Keratinocyte (primary cell): ENCODE measurements at regions not wholly inside any gene's neighbourhood (a gene's known extent, or its start where the extent isn't known, plus 50 kb on each side); places are given as distances from the start of the nearest gene placed in this dataset.

Experiments used
- DNase-seq: peaks from one replicate; pipeline ENCODE4 v3.0.0-alpha.2; 2011; ENCODE audit warnings: low read depth, missing footprints, low spot score
- FAIRE-seq: peaks from 2 replicates; lab custom pipeline; 2011; peaks lifted over from hg19 to GRCh38; lab: Jason Lieb, UNC
- H2AFZ ChIP-seq: 2 replicates; pipeline ENCODE4 v1.6.0; 2012; ENCODE audit warnings: low read length, control low read depth, inconsistent platforms; ENCODE audit not compliant: control insufficient read depth
- H3K27ac ChIP-seq: 2 replicates; pipeline ENCODE4 v1.5.1; 2011; ENCODE audit warnings: low read length; ENCODE audit not compliant: control insufficient read depth, insufficient read depth
- H3K27me3 ChIP-seq: 3 replicates; pipeline ENCODE4 v1.6.0; 2011; ENCODE audit warnings: low read length; ENCODE audit not compliant: control insufficient read depth, insufficient read depth; ENCODE audit errors: extremely low read depth
- H3K36me3 ChIP-seq, 2 experiments: 2 replicates in 1 of 2; 3 replicates in 1 of 2; pipeline ENCODE4 v1.5.1; 2011; ENCODE audit warnings: low read length in 2 of 2, mild to moderate bottlenecking in 1 of 2; ENCODE audit not compliant: control insufficient read depth in 2 of 2, insufficient read depth in 2 of 2; ENCODE audit errors: extremely low read depth in 1 of 2
- H3K4me1 ChIP-seq: 3 replicates; pipeline ENCODE4 v1.5.1; 2011; ENCODE audit warnings: low read length; ENCODE audit not compliant: control insufficient read depth, insufficient read depth; ENCODE audit errors: extremely low read depth
- H3K4me2 ChIP-seq: 3 replicates; pipeline ENCODE4 v1.6.0; 2011; ENCODE audit warnings: low read depth, low read length; ENCODE audit not compliant: control insufficient read depth, insufficient read depth; ENCODE audit errors: extremely low read depth
- H3K4me3 ChIP-seq, 3 experiments: fragments of 200-600 bp in 1 of 3; sonication (generic) in 1 of 3; 2 replicates in 2 of 3; 3 replicates in 1 of 3; pipeline ENCODE4 v1.5.1; 2011 to 2016; ENCODE audit warnings: low read length in 3 of 3, mild to moderate bottlenecking in 3 of 3, control low read depth in 2 of 3, inconsistent platforms in 1 of 3, low read depth in 1 of 3, mixed read lengths in 1 of 3, mixed run types in 1 of 3, moderate library complexity in 1 of 3; ENCODE audit not compliant: control insufficient read depth in 2 of 3, insufficient read depth in 2 of 3; ENCODE audit errors: extremely low read depth in 1 of 3
- H3K79me2 ChIP-seq: 2 replicates; pipeline ENCODE4 v1.6.0; 2012; ENCODE audit warnings: low read length; ENCODE audit not compliant: control insufficient read depth, insufficient read depth
- H3K9ac ChIP-seq: 3 replicates; pipeline ENCODE4 v1.6.0; 2011; ENCODE audit warnings: low read length; ENCODE audit not compliant: control insufficient read depth, insufficient read depth; ENCODE audit errors: extremely low read depth
- H3K9me1 ChIP-seq: 3 replicates; pipeline ENCODE4 v1.6.0; 2011; ENCODE audit warnings: low read length; ENCODE audit not compliant: control insufficient read depth, insufficient read depth; ENCODE audit errors: extremely low read depth
- H3K9me3 ChIP-seq: 2 replicates; pipeline ENCODE4 v1.5.1; 2012; ENCODE audit warnings: low read depth, low read length; ENCODE audit not compliant: control insufficient read depth
- H4K20me1 ChIP-seq: 3 replicates; pipeline ENCODE4 v1.6.0; 2011; ENCODE audit warnings: low read length; ENCODE audit not compliant: control insufficient read depth, insufficient read depth; ENCODE audit errors: extremely low read depth
- CTCF ChIP-seq, 3 experiments: IDR thresholded peaks in 1 of 3; conservative IDR thresholded peaks in 1 of 3; optimal IDR thresholded peaks in 1 of 3; 2 replicates in 2 of 3; 3 replicates in 1 of 3; pipeline versions ENCODE3 to v1.5.1; 2011; ENCODE audit warnings: low read length in 3 of 3, mild to moderate bottlenecking in 3 of 3, moderate library complexity in 2 of 3, control low read depth in 1 of 3, inconsistent platforms in 1 of 3; ENCODE audit not compliant: insufficient read depth in 2 of 3; ENCODE audit errors: extremely low read depth in 1 of 3
- EZH2 ChIP-seq: IDR thresholded peaks from one replicate; pipeline ENCODE4 v1.6.1; 2012; ENCODE audit warnings: inconsistent platforms, mild to moderate bottlenecking, low read length, moderate library complexity
- dilution Hi-C: fragments of 300-500 bp; cut with MboI; formaldehyde crosslinking; loops from one replicate; pipeline ENCODE4 v1.7.0; 2020; ENCODE audit warnings: low sequenced_read_pairs; ENCODE audit not compliant: extremely low pct_ligation_motif_present

GRCh38 chr7:55303220-55303619, 61.9 kb upstream of the LANCL2 start:
- Histone ChIP-seq H3K4me1 (no peaks in the 10 kb centered on the region), H2AFZ (no peak overlapping the region), H3K9me1 (no peaks in the 10 kb centered on the region), H3K4me3 (no peak overlapping the region), H3K79me2 (no peaks in the 10 kb centered on the region), H4K20me1 (no peaks in the 10 kb centered on the region), H3K27me3 (peaks cover 8% of the 10 kb centered on the region), H3K36me3 (no peaks in the 10 kb centered on the region), H3K4me2 (no peak overlapping the region), H3K27ac (no peak overlapping the region), H3K9me3 (no peaks in the 10 kb centered on the region), H3K9ac (no peak overlapping the region)
- dilution Hi-C loops: no loop called here
- no peak for TF ChIP-seq CTCF (optimal IDR thresholded peaks at IDR 0.05 in 1 of 3, IDR thresholded peaks at IDR 0.05 in 1 of 3, conservative IDR thresholded peaks at IDR 0.05 in 1 of 3; ENCODE audit: extremely low read depth in 1 of 3, insufficient read depth in 2 of 3, low read length in 3 of 3)
- FAIRE-seq (no peak), DNase-seq (no peak)

DNA sequence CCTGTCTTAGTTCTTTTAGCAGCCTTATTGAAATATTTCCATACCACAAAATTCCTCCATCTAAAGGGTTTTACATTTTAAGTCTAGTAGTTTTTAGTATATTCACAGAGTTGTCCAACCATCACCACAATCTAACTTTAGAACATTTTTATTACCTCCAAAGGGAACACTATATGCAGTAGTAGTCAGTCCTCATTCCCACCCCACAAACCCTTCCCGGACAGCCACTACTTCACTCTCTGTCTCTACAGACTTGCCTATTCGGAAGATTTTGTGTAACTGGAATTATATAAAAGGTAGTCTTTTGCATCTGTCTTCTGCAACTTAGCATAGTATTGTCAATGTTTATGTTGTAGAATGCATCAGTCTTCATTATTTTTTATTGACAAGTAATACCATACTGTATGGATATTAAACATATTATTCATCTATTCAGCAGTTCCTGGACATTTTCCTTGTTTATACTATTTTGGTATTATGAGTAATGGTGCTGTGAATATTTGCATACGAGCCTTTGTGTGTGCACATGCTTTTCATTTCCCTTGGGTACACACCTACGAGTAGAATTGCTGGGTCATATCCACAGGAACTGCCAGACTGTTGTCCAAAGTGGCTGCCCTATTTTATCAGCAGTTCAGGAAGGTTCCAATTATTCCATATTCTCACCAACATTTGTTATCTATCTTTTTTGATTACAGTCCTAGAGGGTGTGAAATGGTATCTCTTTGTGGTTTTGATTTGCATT, 60.9 kb upstream of the LANCL2 start:
- Histone ChIP-seq H3K4me3 (no peak overlapping the region), H3K36me3 (no peaks in the 10 kb centered on the region), H3K9ac (no peak overlapping the region), H3K9me3 (no peaks in the 10 kb centered on the region), H3K79me2 (no peaks in the 10 kb centered on the region), H3K9me1 (no peaks in the 10 kb centered on the region), H3K27me3 (peaks cover 6% of the 10 kb centered on the region), H3K4me2 (no peak overlapping the region), H2AFZ (no peak overlapping the region), H3K4me1 (no peaks in the 10 kb centered on the region), H4K20me1 (no peaks in the 10 kb centered on the region), H3K27ac (no peak overlapping the region)
- DNase-seq (no peak), FAIRE-seq (no peak)
- dilution Hi-C loops: no loop called here
- TF ChIP-seq CTCF (optimal IDR thresholded peaks at IDR 0.05 in 1 of 3, IDR thresholded peaks at IDR 0.05 in 1 of 3, conservative IDR thresholded peaks at IDR 0.05 in 1 of 3; ENCODE audit: extremely low read depth in 1 of 3, insufficient read depth in 2 of 3, low read length in 3 of 3) (no peak), EZH2 (no peak)
